Neutrophil (primary cell): ENCODE measurements at regions not wholly inside any gene's neighbourhood (a gene's known extent, or its start where the extent isn't known, plus 50 kb on each side); places are given as distances from the start of the nearest gene placed in this dataset.

Experiments used
- H3K27ac ChIP-seq: fragments of 200-600 bp; sonication (generic); 2 replicates; pipeline ENCODE4 v1.5.1; 2016; ENCODE audit warnings: mild to moderate bottlenecking, moderate library complexity
- H3K27me3 ChIP-seq: fragments of 200-600 bp; sonication (generic); 2 replicates; pipeline ENCODE4 v1.6.0; 2016; ENCODE audit warnings: mild to moderate bottlenecking
- H3K36me3 ChIP-seq: fragments of 200-600 bp; sonication (generic); 2 replicates; pipeline ENCODE4 v1.5.1; 2017
- H3K4me1 ChIP-seq, 2 experiments: fragments of 200-600 bp in 1 of 2; sonication (generic) in 1 of 2; 1 replicate in 1 of 2; 2 replicates in 1 of 2; pipeline versions ENCODE4 v1.5.1 to v1.6.1; 2013 to 2016; ENCODE audit warnings: low read depth in 1 of 2, low read length in 1 of 2, mild to moderate bottlenecking in 1 of 2, moderate library complexity in 1 of 2; ENCODE audit not compliant: control insufficient read depth in 1 of 2, insufficient read depth in 1 of 2
- H3K4me3 ChIP-seq, 2 experiments: fragments of 200-600 bp in 1 of 2; sonication (generic) in 1 of 2; 1 replicate in 1 of 2; 2 replicates in 1 of 2; pipeline ENCODE4 v1.5.1; 2013 to 2016; ENCODE audit warnings: low read depth in 1 of 2, low read length in 1 of 2, mild to moderate bottlenecking in 1 of 2, moderate library complexity in 1 of 2
- H3K9me3 ChIP-seq: fragments of 200-600 bp; sonication (generic); 2 replicates; pipeline ENCODE4 v1.5.1; 2016
- CTCF ChIP-seq: fragments of 200-600 bp; sonication (generic); IDR thresholded peaks from 2 replicates; pipeline ENCODE4 v1.5.1; 2016; ENCODE audit warnings: antibody characterized with exemption

DNA sequence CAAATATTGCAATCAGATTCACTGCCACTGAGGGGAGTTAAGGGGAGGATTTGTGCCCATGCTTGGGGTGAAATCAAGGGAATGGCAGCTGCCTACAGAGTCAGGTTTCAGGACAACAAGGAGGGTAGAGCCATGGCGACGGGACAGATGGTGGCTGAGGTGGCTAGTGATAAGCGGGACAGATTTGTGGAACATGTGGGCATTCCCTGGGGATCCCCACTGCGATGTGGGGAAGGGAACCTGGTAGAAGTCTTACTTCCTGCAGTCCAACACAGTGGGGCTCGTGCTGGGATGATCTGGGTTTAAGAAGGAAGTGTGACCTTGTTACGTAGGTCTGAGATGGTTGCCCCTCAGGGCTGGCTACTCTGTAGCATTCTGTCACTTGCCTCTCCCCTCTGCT is 292.0 kb upstream of the JARID2 start:
- no peak for TF ChIP-seq CTCF
- no peaks in the 10 kb centered on the region for H3K9me3 ChIP-seq

GRCh38 chr6:14957355-14958059 is 288.4 kb upstream of the JARID2 start:
- peaks cover 39 to 51% of the 10 kb centered on the region in 2 experiments for H3K4me1 ChIP-seq

More for the DNA sequence above, 292.0 kb upstream of the JARID2 start:
- peaks cover 39 to 51% of the 10 kb centered on the region in 2 experiments for H3K4me1 ChIP-seq
- H3K4me3 ChIP-seq, result no peak overlapping the region
- H3K27me3 ChIP-seq, result no peaks in the 10 kb centered on the region
- peak overlapping the region; percentile 80 for H3K27ac ChIP-seq
- no peaks in the 10 kb centered on the region for H3K36me3 ChIP-seq

GRCh38 chr6:14959324-14959885 is 286.5 kb upstream of the JARID2 start:
- Histone ChIP-seq H3K27me3 (no peaks in the 10 kb centered on the region), H3K36me3 (no peaks in the 10 kb centered on the region), H3K4me1 (peaks cover 25 to 40% of the 10 kb centered on the region in 2 experiments), H3K27ac (no peak overlapping the region), H3K4me3 (no peak overlapping the region), H3K9me3 (no peaks in the 10 kb centered on the region)
- no peak for TF ChIP-seq CTCF

More at GRCh38 chr6:14957355-14958059, 288.4 kb upstream of the JARID2 start:
- no peak for TF ChIP-seq CTCF
- Histone ChIP-seq H3K4me3 (no peak overlapping the region), H3K27me3 (no peaks in the 10 kb centered on the region), H3K36me3 (no peaks in the 10 kb centered on the region), H3K27ac (peak overlapping the region; percentile 80), H3K9me3 (no peaks in the 10 kb centered on the region)

- TF ChIP-seq CTCF, result no peak
- Histone ChIP-seq H3K9me3 (no peaks in the 10 kb centered on the region), H3K27ac (no peak overlapping the region), H3K4me1 (peaks cover 17 to 25% of the 10 kb centered on the region in 2 experiments), H3K4me3 (no peak overlapping the region), H3K36me3 (no peaks in the 10 kb centered on the region), H3K27me3 (no peaks in the 10 kb centered on the region)
These were observed 281.2 kb upstream of the JARID2 start for GRCh38 chr6:14964556-14965270.

- TF ChIP-seq CTCF, result no peak
- Histone ChIP-seq H3K4me1 (peaks cover 17 to 25% of the 10 kb centered on the region in 2 experiments), H3K27me3 (no peaks in the 10 kb centered on the region), H3K27ac (peak overlapping the region; percentile 43), H3K9me3 (no peaks in the 10 kb centered on the region), H3K4me3 (no peak overlapping the region), H3K36me3 (no peaks in the 10 kb centered on the region)
These were observed 280.3 kb upstream of the JARID2 start for GRCh38 chr6:14965424-14966075.
